ENCODE measurements at regions not wholly inside any gene's neighbourhood (a gene's known extent, or its start where the extent isn't known, plus 50 kb on each side); places are given as distances from the start of the nearest gene placed in this dataset.

DNA sequence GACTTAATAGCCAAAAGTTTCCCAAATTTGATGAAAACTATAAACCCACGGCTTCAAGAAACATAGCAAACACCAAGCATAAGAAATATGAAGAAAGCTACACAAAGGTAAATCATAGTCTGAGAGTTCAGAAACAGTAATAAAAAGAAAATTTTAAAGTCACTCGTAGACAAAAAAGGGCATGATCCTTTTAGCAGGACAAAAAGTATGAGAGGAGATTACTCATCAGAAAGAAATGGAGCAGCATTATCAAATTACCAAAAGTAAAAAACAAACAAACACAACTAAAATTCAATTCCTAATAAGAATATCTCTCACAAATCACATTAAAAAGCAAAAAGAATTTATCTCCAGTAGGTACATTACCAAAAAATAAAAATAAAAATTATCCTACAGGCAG lies 279.4 kb upstream of the UBE2E2 start:
- TF ChIP-seq, protein P1, sequence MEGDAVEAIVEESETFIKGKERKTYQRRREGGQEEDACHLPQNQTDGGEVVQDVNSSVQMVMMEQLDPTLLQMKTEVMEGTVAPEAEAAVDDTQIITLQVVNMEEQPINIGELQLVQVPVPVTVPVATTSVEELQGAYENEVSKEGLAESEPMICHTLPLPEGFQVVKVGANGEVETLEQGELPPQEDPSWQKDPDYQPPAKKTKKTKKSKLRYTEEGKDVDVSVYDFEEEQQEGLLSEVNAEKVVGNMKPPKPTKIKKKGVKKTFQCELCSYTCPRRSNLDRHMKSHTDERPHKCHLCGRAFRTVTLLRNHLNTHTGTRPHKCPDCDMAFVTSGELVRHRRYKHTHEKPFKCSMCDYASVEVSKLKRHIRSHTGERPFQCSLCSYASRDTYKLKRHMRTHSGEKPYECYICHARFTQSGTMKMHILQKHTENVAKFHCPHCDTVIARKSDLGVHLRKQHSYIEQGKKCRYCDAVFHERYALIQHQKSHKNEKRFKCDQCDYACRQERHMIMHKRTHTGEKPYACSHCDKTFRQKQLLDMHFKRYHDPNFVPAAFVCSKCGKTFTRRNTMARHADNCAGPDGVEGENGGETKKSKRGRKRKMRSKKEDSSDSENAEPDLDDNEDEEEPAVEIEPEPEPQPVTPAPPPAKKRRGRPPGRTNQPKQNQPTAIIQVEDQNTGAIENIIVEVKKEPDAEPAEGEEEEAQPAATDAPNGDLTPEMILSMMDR (conservative IDR thresholded peaks at IDR 0.05; ENCODE audit: low read depth, low read length), result no peak
- TF ChIP-seq EZH2 (IDR thresholded peaks at IDR 0.05; ENCODE audit: borderline replicate concordance, low read depth, low read length, poor library complexity, severe bottlenecking), result no peak
